ENCODE measurements at regions not wholly inside any gene's neighbourhood (a gene's known extent, or its start where the extent isn't known, plus 50 kb on each side); places are given as distances from the start of the nearest gene placed in this dataset.
"Not testable (repeated sequence)": the region's sequence is repeated elsewhere in the genome, so short reads cannot be mapped to it uniquely, and the experiment has no call there.

GRCh38 chr5:154598021-154598420, 120.0 kb upstream of the HAND1 start (continued):
- TF ChIP-seq HES2 (IDR thresholded peaks at IDR 0.05) (no peak), SREBF2 (IDR thresholded peaks at IDR 0.05) (no peak)

GRCh38 chr5:154596844-154597243, 118.8 kb upstream of the HAND1 start:
- H3K9me3 ChIP-seq; H3K27ac ChIP-seq; POLR2A ChIA-PET; DNase-seq (ENCODE audit: low read depth in 1 of 2, low spot score in 1 of 2); H3K4me2 ChIP-seq; FAIRE-seq; H3K4me3 ChIP-seq; ATAC-seq: not testable (repeated sequence)
- CTCF ChIA-PET = interaction anchor here (1.7 kb wide), 1 partner anchor 13 kb away, joined by 11 read pairs; no protein-coding TSS in a partner anchor
- H3K4me1 ChIP-seq = peaks cover 16% of the 10 kb centered on the region; the same call in 2 of the 3 replicates
- 54% methylated on average over 5 of the region's 5 CpGs for WGBS (ENCODE audit: missing lambda C conversion rate)

DNA sequence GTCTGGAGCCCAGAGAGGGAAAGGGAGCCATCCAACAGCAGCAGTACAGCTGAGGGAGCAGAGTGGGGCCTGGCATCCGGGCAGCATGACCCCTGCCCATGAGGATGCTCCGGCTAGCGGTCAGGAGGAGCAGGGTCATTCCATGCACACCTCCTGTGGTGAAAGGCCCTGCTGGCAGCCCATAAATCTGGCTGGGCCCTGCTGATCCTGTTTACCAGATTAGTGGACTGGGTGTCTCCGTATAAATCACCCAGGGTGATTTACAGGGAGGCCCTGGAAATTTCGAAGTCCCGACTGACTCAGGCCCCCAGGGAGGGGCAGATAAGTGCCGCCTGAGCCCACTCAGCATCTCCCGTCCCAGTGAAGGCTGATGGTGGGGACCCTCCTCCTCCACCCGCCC, 117.6 kb upstream of the HAND1 start:
- FAIRE-seq (no peak), DNase-seq (ENCODE audit: low read depth in 1 of 2, low spot score in 1 of 2) (no peak), ATAC-seq (no peak)
- ChIA-PET CTCF (no interaction called here), POLR2A (no interaction called here)
- H3K4me3 ChIP-seq = no peak overlapping the region
- H3K9me3 ChIP-seq = no peaks in the 10 kb centered on the region
- peak overlapping the region in 1 of 2 experiments; percentile 17; a peak in 1 of 6 replicates for H3K27ac ChIP-seq
- H3K4me2 ChIP-seq = no peak overlapping the region
- TF ChIP-seq NFE2L2 (conservative IDR thresholded peaks at IDR 0.05; ENCODE audit: low read length) (no peak), CBX2 (IDR thresholded peaks at IDR 0.05; ENCODE audit: borderline replicate concordance, low read depth) (no peak), RARB (CRISPR knock-in tag; IDR thresholded peaks at IDR 0.05) (no peak), SREBF2 (IDR thresholded peaks at IDR 0.05) (no peak), KDM1A (IDR thresholded peaks at IDR 0.05; ENCODE audit: low read depth) (no peak), POLR2A (IDR thresholded peaks at IDR 0.05; ENCODE audit: low read length) (no peak), HOXA7 (CRISPR knock-in tag; IDR thresholded peaks at IDR 0.05) (no peak)
- WGBS (ENCODE audit: missing lambda C conversion rate) = 61% methylated on average over 9 of the region's 9 CpGs
- peaks cover 16% of the 10 kb centered on the region; the same call in 2 of the 3 replicates for H3K4me1 ChIP-seq

DNA sequence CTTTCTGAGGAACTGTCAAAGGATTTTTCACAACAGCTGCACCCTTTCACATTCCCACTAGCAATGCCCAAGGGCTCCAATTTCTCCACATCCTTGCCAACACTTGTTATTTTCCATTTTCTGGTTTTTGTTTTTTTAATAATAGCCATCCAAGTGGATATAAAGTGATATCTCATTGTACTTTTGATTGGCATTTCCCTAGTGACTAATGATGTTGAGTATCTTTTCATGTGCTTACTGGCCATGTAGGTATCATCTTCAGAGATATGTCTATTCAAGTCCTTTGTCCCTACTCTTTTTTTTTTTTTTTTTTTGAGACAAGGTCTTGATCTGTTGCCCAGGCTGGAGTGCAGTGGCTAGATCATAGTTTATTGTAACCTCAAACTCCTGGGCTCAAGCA, 115.8 kb upstream of the HAND1 start:
- peak overlapping the region in 1 of 2 experiments; percentile 76; a peak in 1 of 6 replicates for H3K27ac ChIP-seq
- no peaks in the 10 kb centered on the region for H3K9me3 ChIP-seq
- H3K4me3 ChIP-seq = no peak overlapping the region
- H3K4me2 ChIP-seq = no peak overlapping the region; the same call in 2 of the 3 replicates
- TF ChIP-seq FOXS1 (CRISPR knock-in tag; IDR thresholded peaks at IDR 0.05) = no peak
- no peak for TF ChIP-seq EP300 (IDR thresholded peaks at IDR 0.05)
- no peak for TF ChIP-seq RNF2 (IDR thresholded peaks at IDR 0.05; ENCODE audit: borderline replicate concordance, low read depth)
- TF ChIP-seq, protein P1, sequence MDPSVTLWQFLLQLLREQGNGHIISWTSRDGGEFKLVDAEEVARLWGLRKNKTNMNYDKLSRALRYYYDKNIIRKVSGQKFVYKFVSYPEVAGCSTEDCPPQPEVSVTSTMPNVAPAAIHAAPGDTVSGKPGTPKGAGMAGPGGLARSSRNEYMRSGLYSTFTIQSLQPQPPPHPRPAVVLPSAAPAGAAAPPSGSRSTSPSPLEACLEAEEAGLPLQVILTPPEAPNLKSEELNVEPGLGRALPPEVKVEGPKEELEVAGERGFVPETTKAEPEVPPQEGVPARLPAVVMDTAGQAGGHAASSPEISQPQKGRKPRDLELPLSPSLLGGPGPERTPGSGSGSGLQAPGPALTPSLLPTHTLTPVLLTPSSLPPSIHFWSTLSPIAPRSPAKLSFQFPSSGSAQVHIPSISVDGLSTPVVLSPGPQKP (IDR thresholded peaks at IDR 0.05; ENCODE audit: low read depth, low read length) = no peak
- TF ChIP-seq TFCP2L1 (CRISPR knock-in tag; IDR thresholded peaks at IDR 0.05) = no peak
- TF ChIP-seq CBX2 (IDR thresholded peaks at IDR 0.05; ENCODE audit: borderline replicate concordance, low read depth) = no peak
- no peak for TF ChIP-seq RFX5 (IDR thresholded peaks at IDR 0.05)
- TF ChIP-seq NPAS2 (CRISPR knock-in tag; IDR thresholded peaks at IDR 0.05; ENCODE audit: borderline replicate concordance) = no peak
- no peak for TF ChIP-seq POLR2AphosphoS2 (conservative IDR thresholded peaks at IDR 0.05; ENCODE audit: low read length)
- TF ChIP-seq ZNF302 (CRISPR knock-in tag; IDR thresholded peaks at IDR 0.05) = no peak
- no peak for TF ChIP-seq HDAC2 (IDR thresholded peaks at IDR 0.05)
- no peak for TF ChIP-seq BCL3 (IDR thresholded peaks at IDR 0.05)
- TF ChIP-seq, protein P2, sequence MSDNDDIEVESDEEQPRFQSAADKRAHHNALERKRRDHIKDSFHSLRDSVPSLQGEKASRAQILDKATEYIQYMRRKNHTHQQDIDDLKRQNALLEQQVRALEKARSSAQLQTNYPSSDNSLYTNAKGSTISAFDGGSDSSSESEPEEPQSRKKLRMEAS (IDR thresholded peaks at IDR 0.05) = no peak
- H3K4me1 ChIP-seq = peaks cover 16% of the 10 kb centered on the region; the same call in 2 of the 3 replicates
- ChIA-PET POLR2A (no interaction called here), CTCF (no interaction called here)
- ATAC-seq (no peak), DNase-seq (ENCODE audit: low read depth in 1 of 2, low spot score in 1 of 2) (no peak), FAIRE-seq (no peak)

Measured in A549 (cell line).